GM12891 (cell line): ENCODE measurements at regions not wholly inside any gene's neighbourhood (a gene's known extent, or its start where the extent isn't known, plus 50 kb on each side); places are given as distances from the start of the nearest gene placed in this dataset.

Experiments
- DNase-seq: peaks from one replicate; pipeline ENCODE4 v3.0.0; 2011; ENCODE audit warnings: low spot score; ENCODE audit not compliant: insufficient read length
- FAIRE-seq: peaks from 2 replicates; lab custom pipeline; 2011; peaks lifted over from hg19 to GRCh38; lab: Jason Lieb, UNC
- PAX5 ChIP-seq: IDR thresholded peaks from 2 replicates; pipeline ENCODE4 v1.6.1; 2011; ENCODE audit warnings: low read length, moderate library complexity, mild to moderate bottlenecking; ENCODE audit not compliant: insufficient read depth, severe bottlenecking
- POLR2A ChIP-seq: IDR thresholded peaks from 2 replicates; pipeline ENCODE4 v1.6.1; 2011; ENCODE audit warnings: low read depth, low read length, control low read depth
- POLR2AphosphoS5 ChIP-seq: IDR thresholded peaks from 2 replicates; pipeline ENCODE4 v1.6.1; 2011; ENCODE audit warnings: low read depth, low read length, control low read depth
- POU2F2 ChIP-seq: IDR thresholded peaks from 2 replicates; pipeline ENCODE4 v1.6.1; 2011; ENCODE audit warnings: low read depth, mild to moderate bottlenecking, control low read depth, low read length, moderate library complexity
- SPI1 ChIP-seq: IDR thresholded peaks from 2 replicates; pipeline ENCODE4 v1.6.1; 2011; ENCODE audit warnings: low read depth, low read length, control low read depth
- TAF1 ChIP-seq: IDR thresholded peaks from 2 replicates; pipeline ENCODE4 v1.6.1; 2011; ENCODE audit warnings: low read depth, low read length, control low read depth

GRCh38 chr3:164927728-164928127 is 150.6 kb downstream of the SI start:
- no peak for FAIRE-seq
- no peak for DNase-seq
- TF ChIP-seq POLR2AphosphoS5 (no peak), POU2F2 (no peak), SPI1 (no peak), PAX5 (no peak), TAF1 (no peak), POLR2A (no peak)

GRCh38 chr3:164918905-164919304 is 159.4 kb downstream of the SI start:
- DNase-seq = no peak
- FAIRE-seq = no peak
- no peak for TF ChIP-seq PAX5
- TF ChIP-seq TAF1 = no peak
- no peak for TF ChIP-seq POU2F2
- no peak for TF ChIP-seq SPI1
- TF ChIP-seq POLR2AphosphoS5 = no peak

GRCh38 chr3:164912916-164913315 is 165.4 kb downstream of the SI start:
- no peak for FAIRE-seq
- TF ChIP-seq POU2F2 (no peak), PAX5 (no peak), SPI1 (no peak), POLR2A (no peak), POLR2AphosphoS5 (no peak), TAF1 (no peak)

GRCh38 chr3:164903820-164904451 is 174.4 kb downstream of the SI start:
- no peak for FAIRE-seq
- no peak for TF ChIP-seq SPI1
- TF ChIP-seq POLR2A = no peak
- no peak for TF ChIP-seq POLR2AphosphoS5
- no peak for TF ChIP-seq PAX5
- no peak for TF ChIP-seq TAF1
- no peak for TF ChIP-seq POU2F2

More at GRCh38 chr3:164912916-164913315, 165.4 kb downstream of the SI start:
- no peak for DNase-seq

GRCh38 chr3:164897342-164897741 is 181.0 kb downstream of the SI start:
- DNase-seq (no peak), FAIRE-seq (no peak)
- TF ChIP-seq POLR2A (no peak), SPI1 (no peak), TAF1 (no peak), PAX5 (no peak)

More at GRCh38 chr3:164903820-164904451, 174.4 kb downstream of the SI start:
- no peak for DNase-seq

GRCh38 chr3:164890061-164890460 is 188.2 kb downstream of the SI start:
- DNase-seq (no peak), FAIRE-seq (no peak)
- no peak for TF ChIP-seq POLR2AphosphoS5
- TF ChIP-seq POLR2A = no peak
- TF ChIP-seq POU2F2 = no peak
- TF ChIP-seq SPI1 = no peak
- no peak for TF ChIP-seq TAF1
- TF ChIP-seq PAX5 = no peak

- TF ChIP-seq POU2F2 (no peak), PAX5 (no peak), POLR2A (no peak), POLR2AphosphoS5 (no peak), SPI1 (no peak), TAF1 (no peak)
- FAIRE-seq (no peak), DNase-seq (no peak)
Observed at GRCh38 chr3:164883171-164883570, 195.1 kb downstream of the SI start.

- DNase-seq (no peak), FAIRE-seq (no peak)
- no peak for TF ChIP-seq TAF1
- no peak for TF ChIP-seq POLR2AphosphoS5
- no peak for TF ChIP-seq SPI1
- TF ChIP-seq PAX5 = no peak
- no peak for TF ChIP-seq POLR2A
- no peak for TF ChIP-seq POU2F2
Observed at GRCh38 chr3:164879201-164879600, 199.1 kb downstream of the SI start.

GRCh38 chr3:164864454-164864853 is 213.8 kb downstream of the SI start:
- TF ChIP-seq POU2F2 = no peak
- TF ChIP-seq POLR2A = no peak
- TF ChIP-seq POLR2AphosphoS5 = no peak
- TF ChIP-seq TAF1 = no peak
- no peak for TF ChIP-seq PAX5
- TF ChIP-seq SPI1 = no peak
- FAIRE-seq = no peak
- no peak for DNase-seq

- no peak for FAIRE-seq
- no peak for DNase-seq
- TF ChIP-seq TAF1 (no peak), POU2F2 (no peak), PAX5 (no peak), POLR2AphosphoS5 (no peak), SPI1 (no peak), POLR2A (no peak)
Observed at GRCh38 chr3:164852866-164853265, 225.4 kb downstream of the SI start.
